ENCODE measurements at regions not wholly inside any gene's neighbourhood (a gene's known extent, or its start where the extent isn't known, plus 50 kb on each side); places are given as distances from the start of the nearest gene placed in this dataset.

DNA sequence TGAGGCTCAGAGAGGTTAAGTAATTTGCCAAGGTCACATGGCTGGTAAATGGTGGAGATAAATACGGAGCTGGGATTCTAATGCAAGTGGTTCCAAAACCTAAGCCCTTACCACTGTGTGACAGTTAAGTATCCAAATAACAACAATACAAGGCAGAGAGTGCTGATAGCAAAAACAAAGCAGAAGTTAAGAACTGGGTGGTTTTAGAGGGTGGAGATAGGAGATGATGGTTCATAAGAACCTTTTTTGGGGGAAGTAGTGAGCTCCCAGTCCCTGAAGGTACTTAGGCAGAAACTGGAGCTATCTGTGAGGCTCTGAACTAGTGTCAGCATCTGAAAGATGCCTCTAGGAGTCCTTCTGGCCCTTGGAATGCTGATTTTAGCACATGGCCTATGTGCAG lies 56.2 kb upstream of the UBE2L5 start:
- Histone ChIP-seq H3K27me3 (ENCODE audit: insufficient read depth, low read length) (no peaks in the 10 kb centered on the region), H3K4me1 (ENCODE audit: control insufficient read depth in 1 of 2, insufficient read depth in 2 of 2, low read length in 2 of 2) (peaks cover 0 to 6% of the 10 kb centered on the region in 2 experiments; a peak in 1 of 4 replicates), H3K9me2 (ENCODE audit: insufficient read depth) (no peaks in the 10 kb centered on the region), H2AFZ (ENCODE audit: low read depth, low read length, poor library complexity, severe bottlenecking) (no peak overlapping the region), H3K4me2 (ENCODE audit: low read length) (no peak overlapping the region), H3K4me3 (replicated peaks in 1 of 2; ENCODE audit: low read depth in 1 of 2, low read length in 2 of 2) (no peak overlapping the region), H3K9ac (ENCODE audit: low read length) (no peak overlapping the region), H3K36me3 (ENCODE audit: control insufficient read depth in 1 of 2, insufficient read depth in 2 of 2, low read length in 2 of 2) (no peaks in the 10 kb centered on the region), H3K79me2 (ENCODE audit: insufficient read depth, low read length) (no peaks in the 10 kb centered on the region), H4K20me1 (ENCODE audit: insufficient read depth) (no peaks in the 10 kb centered on the region), H3K9me3 (ENCODE audit: control insufficient read depth in 1 of 2, insufficient read depth in 1 of 2, low read depth in 1 of 2, low read length in 2 of 2) (no peaks in the 10 kb centered on the region), H3K27ac (ENCODE audit: low read depth, low read length) (no peak overlapping the region)
- ATAC-seq = no peak
- TF ChIP-seq POLR2A (IDR thresholded peaks at IDR 0.05; ENCODE audit: borderline replicate concordance, extremely low read depth, insufficient read depth, insufficient read length) (no peak), ELF1 (IDR thresholded peaks at IDR 0.05; ENCODE audit: borderline replicate concordance, low read depth) (no peak), EGR1 (IDR thresholded peaks at IDR 0.05; ENCODE audit: low read depth) (no peak), JUND (IDR thresholded peaks at IDR 0.05) (no peak), ZFX (IDR thresholded peaks at IDR 0.05) (no peak), SP1 (IDR thresholded peaks at IDR 0.05; ENCODE audit: low read depth) (no peak), SIN3A (IDR thresholded peaks at IDR 0.05; ENCODE audit: low read depth) (no peak), EZH2 (IDR thresholded peaks at IDR 0.05) (no peak), TCF7L2 (IDR thresholded peaks at IDR 0.05; ENCODE audit: borderline replicate concordance, extremely low read depth, insufficient read depth, insufficient read length) (no peak), SRF (IDR thresholded peaks at IDR 0.05; ENCODE audit: low read depth) (no peak), YY1 (IDR thresholded peaks at IDR 0.05; ENCODE audit: extremely low read depth, insufficient replicate concordance, low read depth, low read length) (no peak), ZNF274 (IDR thresholded peaks at IDR 0.05; ENCODE audit: low read depth, low read length) (no peak), POLR2AphosphoS5 (IDR thresholded peaks at IDR 0.05; ENCODE audit: low read depth, low read length) (no peak)
- TF ChIP-seq, protein P1, sequence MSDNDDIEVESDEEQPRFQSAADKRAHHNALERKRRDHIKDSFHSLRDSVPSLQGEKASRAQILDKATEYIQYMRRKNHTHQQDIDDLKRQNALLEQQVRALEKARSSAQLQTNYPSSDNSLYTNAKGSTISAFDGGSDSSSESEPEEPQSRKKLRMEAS (IDR thresholded peaks at IDR 0.05) = no peak
- POLR2A ChIA-PET = interaction anchor here (0.7 kb wide), 1 partner anchor 13 kb away, joined by 3 read pairs; no protein-coding TSS in a partner anchor
- intact Hi-C loops (cut with micrococcal nuclease) = no loop called here
- no peak for DNase-seq (ENCODE audit: low read depth, low spot score)
- BruUV-seq (replicated peaks) = no TSS peak
- RAD21 ChIA-PET (ENCODE audit: low non-redundant PET in 1 of 2, low total read pairs in 2 of 2, uncharacterized antibody in 2 of 2, unreplicated experiment in 2 of 2) = no interaction called here
- CTCF ChIA-PET = no interaction called here

DNA sequence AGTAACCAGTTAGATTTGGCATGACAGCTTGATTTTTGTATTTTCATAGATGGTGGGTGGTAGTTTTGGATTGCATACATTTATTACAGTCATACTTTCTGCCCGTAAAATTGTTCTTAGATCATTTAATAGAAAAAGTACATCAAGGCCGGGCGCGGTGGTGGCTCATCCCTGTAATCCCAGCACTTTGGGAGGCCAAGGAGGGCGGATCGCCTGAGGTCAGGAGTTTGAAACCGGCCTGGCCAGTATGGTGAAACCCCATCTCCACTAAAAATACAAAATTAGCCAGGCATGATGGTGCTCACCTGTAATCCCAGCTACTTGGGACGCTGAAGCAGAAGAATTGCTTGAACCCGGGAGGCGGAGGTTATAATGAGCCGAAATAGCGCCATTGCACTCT lies 55.0 kb upstream of the UBE2L5 start:
- intact Hi-C loops (cut with micrococcal nuclease) = no loop called here
- Histone ChIP-seq H3K9me3 (ENCODE audit: control insufficient read depth in 1 of 2, insufficient read depth in 1 of 2, low read depth in 1 of 2, low read length in 2 of 2) (no peaks in the 10 kb centered on the region), H3K9me2 (ENCODE audit: insufficient read depth) (no peaks in the 10 kb centered on the region), H3K36me3 (ENCODE audit: control insufficient read depth in 1 of 2, insufficient read depth in 2 of 2, low read length in 2 of 2) (no peaks in the 10 kb centered on the region), H3K79me2 (ENCODE audit: insufficient read depth, low read length) (no peaks in the 10 kb centered on the region), H3K4me1 (ENCODE audit: control insufficient read depth in 1 of 2, insufficient read depth in 2 of 2, low read length in 2 of 2) (peaks cover 10 to 16% of the 10 kb centered on the region in 2 experiments; a peak in 3 of 4 replicates), H3K27ac (ENCODE audit: low read depth, low read length) (no peak overlapping the region), H3K27me3 (ENCODE audit: insufficient read depth, low read length) (no peaks in the 10 kb centered on the region), H3K4me3 (replicated peaks in 1 of 2; ENCODE audit: low read depth in 1 of 2, low read length in 2 of 2) (no peak overlapping the region), H2AFZ (ENCODE audit: low read depth, low read length, poor library complexity, severe bottlenecking) (no peak overlapping the region), H4K20me1 (ENCODE audit: insufficient read depth) (no peaks in the 10 kb centered on the region), H3K9ac (ENCODE audit: low read length) (no peak overlapping the region), H3K4me2 (ENCODE audit: low read length) (no peak overlapping the region)
- ChIA-PET RAD21 (ENCODE audit: low non-redundant PET in 1 of 2, low total read pairs in 2 of 2, uncharacterized antibody in 2 of 2, unreplicated experiment in 2 of 2) (no interaction called here), POLR2A (no interaction called here), CTCF (no interaction called here)
- BruUV-seq (replicated peaks) = no TSS peak
- ATAC-seq = no peak
- no peak for DNase-seq (ENCODE audit: low read depth, low spot score)
- TF ChIP-seq, protein P2, sequence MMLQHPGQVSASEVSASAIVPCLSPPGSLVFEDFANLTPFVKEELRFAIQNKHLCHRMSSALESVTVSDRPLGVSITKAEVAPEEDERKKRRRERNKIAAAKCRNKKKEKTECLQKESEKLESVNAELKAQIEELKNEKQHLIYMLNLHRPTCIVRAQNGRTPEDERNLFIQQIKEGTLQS (IDR thresholded peaks at IDR 0.05) = no peak
- TF ChIP-seq CEBPB (IDR thresholded peaks at IDR 0.05; ENCODE audit: low read depth) = no peak
- TF ChIP-seq EGR1 (IDR thresholded peaks at IDR 0.05; ENCODE audit: low read depth) = no peak
- no peak for TF ChIP-seq YY1 (IDR thresholded peaks at IDR 0.05; ENCODE audit: extremely low read depth, insufficient replicate concordance, low read depth, low read length)
- TF ChIP-seq FOSL1 (IDR thresholded peaks at IDR 0.05; ENCODE audit: low read depth) = no peak
- TF ChIP-seq, protein P3, sequence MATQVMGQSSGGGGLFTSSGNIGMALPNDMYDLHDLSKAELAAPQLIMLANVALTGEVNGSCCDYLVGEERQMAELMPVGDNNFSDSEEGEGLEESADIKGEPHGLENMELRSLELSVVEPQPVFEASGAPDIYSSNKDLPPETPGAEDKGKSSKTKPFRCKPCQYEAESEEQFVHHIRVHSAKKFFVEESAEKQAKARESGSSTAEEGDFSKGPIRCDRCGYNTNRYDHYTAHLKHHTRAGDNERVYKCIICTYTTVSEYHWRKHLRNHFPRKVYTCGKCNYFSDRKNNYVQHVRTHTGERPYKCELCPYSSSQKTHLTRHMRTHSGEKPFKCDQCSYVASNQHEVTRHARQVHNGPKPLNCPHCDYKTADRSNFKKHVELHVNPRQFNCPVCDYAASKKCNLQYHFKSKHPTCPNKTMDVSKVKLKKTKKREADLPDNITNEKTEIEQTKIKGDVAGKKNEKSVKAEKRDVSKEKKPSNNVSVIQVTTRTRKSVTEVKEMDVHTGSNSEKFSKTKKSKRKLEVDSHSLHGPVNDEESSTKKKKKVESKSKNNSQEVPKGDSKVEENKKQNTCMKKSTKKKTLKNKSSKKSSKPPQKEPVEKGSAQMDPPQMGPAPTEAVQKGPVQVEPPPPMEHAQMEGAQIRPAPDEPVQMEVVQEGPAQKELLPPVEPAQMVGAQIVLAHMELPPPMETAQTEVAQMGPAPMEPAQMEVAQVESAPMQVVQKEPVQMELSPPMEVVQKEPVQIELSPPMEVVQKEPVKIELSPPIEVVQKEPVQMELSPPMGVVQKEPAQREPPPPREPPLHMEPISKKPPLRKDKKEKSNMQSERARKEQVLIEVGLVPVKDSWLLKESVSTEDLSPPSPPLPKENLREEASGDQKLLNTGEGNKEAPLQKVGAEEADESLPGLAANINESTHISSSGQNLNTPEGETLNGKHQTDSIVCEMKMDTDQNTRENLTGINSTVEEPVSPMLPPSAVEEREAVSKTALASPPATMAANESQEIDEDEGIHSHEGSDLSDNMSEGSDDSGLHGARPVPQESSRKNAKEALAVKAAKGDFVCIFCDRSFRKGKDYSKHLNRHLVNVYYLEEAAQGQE (IDR thresholded peaks at IDR 0.05; ENCODE audit: low read depth) = no peak
- TF ChIP-seq EZH2 (IDR thresholded peaks at IDR 0.05) = no peak
- TF ChIP-seq, protein P1 (IDR thresholded peaks at IDR 0.05) = no peak
- TF ChIP-seq SP1 (IDR thresholded peaks at IDR 0.05; ENCODE audit: low read depth) = no peak
- no peak for TF ChIP-seq ELF1 (IDR thresholded peaks at IDR 0.05; ENCODE audit: borderline replicate concordance, low read depth)
- TF ChIP-seq SIN3A (IDR thresholded peaks at IDR 0.05; ENCODE audit: low read depth) = no peak
- TF ChIP-seq RAD21 (IDR thresholded peaks at IDR 0.05; ENCODE audit: low read depth) = no peak
- no peak for TF ChIP-seq CBX3 (IDR thresholded peaks at IDR 0.05; ENCODE audit: low read depth)
